ENCODE measurements at regions not wholly inside any gene's neighbourhood (a gene's known extent, or its start where the extent isn't known, plus 50 kb on each side); places are given as distances from the start of the nearest gene placed in this dataset.

DNA sequence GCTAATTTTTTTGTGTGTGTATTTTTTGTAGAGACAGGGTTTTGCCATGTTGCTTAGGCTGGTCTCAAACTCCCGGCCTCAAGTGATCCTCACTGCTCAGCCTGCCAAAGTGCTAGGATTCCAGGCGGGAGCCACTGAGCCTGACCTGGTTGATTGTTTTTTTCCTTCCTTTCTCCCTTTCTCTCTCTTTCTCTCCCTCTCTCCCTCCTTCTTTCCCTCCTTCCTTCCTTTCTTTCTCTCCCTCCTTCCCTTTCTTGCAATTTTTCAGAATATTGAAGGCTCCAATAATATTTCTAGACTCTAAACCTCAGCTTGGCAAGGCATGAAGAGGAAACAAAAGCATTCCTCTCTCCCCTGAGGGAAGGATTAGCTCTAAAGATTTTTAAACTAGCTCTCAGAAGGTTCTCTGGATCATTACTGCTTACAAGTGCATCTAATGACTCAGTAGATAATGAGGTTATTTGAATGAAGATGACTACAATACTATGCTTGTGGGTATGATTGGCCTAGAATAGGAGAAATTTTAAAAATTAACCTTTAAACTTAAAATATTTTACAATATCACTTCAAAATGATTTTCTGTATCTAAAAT is 68.5 kb upstream of the GADD45A start:
- DNase-seq (ENCODE audit: low read depth): no peak

DNA sequence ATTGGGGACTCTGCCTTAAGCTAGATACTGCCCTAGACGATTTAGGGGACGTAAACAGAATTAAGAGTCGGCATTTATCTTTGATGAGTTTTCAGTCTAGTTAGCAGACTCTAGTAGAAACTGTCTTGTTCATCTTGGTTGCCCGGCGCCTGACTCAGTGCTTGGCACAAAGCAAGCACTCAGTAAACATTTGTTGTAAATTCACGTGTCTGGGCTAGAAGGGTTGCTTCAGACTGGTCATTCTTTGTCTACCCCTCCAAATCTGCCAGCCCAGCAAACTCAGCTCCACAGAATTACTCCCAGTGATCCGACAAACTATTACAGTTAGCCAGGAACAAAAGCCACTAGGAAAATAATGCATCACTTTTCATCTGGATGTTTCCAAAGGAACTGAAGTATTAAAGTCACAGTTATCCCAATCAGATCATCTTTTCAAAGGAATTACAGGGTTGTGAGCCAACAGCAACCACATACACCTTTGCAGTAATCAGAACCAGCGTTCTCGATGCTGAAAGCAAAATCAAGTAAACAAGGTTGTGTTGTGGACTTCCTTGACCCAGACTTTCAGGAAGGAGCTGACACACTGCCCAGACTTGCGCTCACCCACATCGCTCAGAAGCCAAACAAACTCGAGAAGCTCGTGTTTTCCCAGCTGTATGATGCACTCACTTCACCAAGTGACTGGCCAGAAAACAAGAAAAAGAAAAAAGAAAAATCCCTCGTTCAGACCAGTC is 66.5 kb upstream of the GADD45A start:
- no peak for DNase-seq (ENCODE audit: low read depth)

DNA sequence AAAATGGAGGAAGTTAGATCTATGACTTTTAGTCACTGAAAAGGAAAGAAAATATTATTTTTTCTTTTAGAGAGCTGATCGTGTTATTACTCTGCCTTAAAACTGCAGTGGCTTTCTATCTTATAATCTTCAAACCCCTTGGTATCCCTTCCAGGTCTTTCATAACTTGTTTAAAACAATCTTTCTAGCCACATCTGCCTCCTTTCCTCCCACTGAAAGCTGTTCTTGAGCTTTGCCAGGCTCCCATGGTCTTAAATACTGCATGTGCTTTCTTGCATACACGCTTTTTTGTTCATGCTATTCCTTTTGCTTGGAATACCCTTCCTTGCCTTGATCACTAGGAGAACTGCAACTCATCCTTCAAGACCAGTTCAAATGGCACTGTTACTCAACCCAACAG is 65.9 kb upstream of the GADD45A start:
- DNase-seq (ENCODE audit: low read depth): no peak

DNA sequence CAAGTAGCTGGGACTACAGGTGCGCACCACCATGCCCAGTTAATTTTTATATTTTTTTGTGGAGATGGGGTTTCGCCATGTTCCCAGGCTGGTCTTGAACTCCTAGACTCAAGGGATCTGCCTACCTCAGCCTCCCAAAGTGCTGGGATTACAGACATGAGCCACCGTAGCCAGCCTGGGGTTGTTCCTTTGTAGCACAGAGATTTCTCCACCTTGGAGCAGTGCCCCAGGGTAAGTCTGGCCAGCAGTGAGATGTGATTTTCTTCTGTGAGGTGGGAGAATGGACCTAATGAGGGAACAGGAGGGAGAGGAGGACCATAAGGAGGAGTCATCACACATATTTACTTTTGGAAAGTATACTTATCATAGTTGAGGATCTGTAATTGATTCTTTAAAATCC is 61.1 kb upstream of the GADD45A start:
- DNase-seq (ENCODE audit: low read depth): no peak

- no peak for DNase-seq (ENCODE audit: low read depth)
These were observed 60.3 kb upstream of the GADD45A start for GRCh38 chr1:67624680-67625079.

GRCh38 chr1:67626090-67626860 is 58.7 kb upstream of the GADD45A start:
- DNase-seq (ENCODE audit: low read depth): no peak

DNA sequence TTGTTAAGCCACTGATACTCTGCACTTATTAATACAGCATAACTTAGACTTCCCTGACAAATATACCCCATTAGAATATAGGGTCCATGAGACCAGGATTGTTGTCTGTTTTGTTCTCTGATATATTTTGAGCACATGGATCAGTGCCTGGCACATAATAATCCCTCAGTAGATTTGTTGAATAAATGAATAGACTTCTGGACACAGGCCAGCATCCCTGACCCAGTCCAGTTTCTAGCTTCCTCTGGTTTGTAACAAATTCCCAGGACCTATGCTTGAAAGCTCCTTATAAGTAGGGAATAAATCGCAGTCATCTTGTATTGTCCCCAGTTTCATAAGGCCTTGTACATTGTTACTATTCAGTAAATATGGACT is 58.2 kb upstream of the GADD45A start:
- DNase-seq (ENCODE audit: low read depth): no peak

GRCh38 chr1:67627336-67627735 is 57.7 kb upstream of the GADD45A start:
- no peak for DNase-seq (ENCODE audit: low read depth)

- DNase-seq (ENCODE audit: low read depth): no peak
These were observed 57.1 kb upstream of the GADD45A start for GRCh38 chr1:67627906-67628305.

- no peak for DNase-seq (ENCODE audit: low read depth)
These were observed 55.5 kb upstream of the GADD45A start for GRCh38 chr1:67629370-67630075.

DNA sequence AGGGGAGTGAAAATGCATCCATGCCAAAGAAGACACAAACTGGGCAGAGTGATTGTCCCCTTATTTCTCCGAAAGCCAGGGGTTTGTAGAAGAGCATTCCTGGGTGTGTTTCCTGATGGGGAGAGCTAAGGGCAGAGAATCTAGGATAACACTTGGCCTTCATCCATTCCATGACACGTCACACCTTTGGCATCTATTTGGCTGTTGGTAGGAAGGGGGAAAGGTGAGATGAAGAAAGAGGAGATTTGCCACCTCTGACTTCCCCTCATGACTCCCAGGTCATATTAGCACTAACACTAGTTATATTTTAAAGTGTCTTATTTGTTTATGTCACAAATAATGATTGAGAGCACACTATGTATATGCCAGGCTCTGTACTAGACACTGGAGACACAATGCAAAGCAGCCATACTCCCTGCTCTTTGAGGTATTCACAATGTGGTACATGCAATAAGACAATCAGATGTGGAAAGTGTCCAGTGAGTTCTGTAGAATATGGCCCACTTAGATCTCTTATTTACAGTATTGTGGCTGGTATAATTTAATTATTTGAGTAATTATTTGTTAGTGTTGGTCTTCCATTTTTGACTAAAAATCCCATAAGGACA is 54.5 kb upstream of the GADD45A start:
- DNase-seq (ENCODE audit: low read depth): no peak

DNA sequence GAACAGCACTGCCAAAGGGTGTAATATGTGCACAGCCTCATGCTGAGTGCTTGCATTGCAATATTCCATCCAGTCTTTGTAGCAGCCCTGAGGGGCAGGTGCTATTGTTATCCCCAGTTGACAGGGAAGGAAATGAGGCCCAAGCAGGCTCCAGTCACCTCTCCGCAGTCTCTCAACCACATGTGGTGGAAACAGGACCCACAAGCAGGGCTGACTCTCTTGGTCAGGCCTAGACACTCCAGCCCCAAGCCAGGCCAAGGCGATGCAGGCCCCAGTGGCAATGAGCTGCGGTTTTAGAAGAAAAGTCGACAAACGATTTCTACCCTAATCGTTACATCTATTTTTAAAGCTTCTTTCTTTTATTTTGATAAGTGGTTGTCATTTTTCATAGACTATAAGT is 52.6 kb upstream of the GADD45A start:
- no peak for DNase-seq (ENCODE audit: low read depth)

- DNase-seq (ENCODE audit: low read depth): no peak
These were observed 52.0 kb upstream of the GADD45A start for GRCh38 chr1:67632811-67633655.

DNA sequence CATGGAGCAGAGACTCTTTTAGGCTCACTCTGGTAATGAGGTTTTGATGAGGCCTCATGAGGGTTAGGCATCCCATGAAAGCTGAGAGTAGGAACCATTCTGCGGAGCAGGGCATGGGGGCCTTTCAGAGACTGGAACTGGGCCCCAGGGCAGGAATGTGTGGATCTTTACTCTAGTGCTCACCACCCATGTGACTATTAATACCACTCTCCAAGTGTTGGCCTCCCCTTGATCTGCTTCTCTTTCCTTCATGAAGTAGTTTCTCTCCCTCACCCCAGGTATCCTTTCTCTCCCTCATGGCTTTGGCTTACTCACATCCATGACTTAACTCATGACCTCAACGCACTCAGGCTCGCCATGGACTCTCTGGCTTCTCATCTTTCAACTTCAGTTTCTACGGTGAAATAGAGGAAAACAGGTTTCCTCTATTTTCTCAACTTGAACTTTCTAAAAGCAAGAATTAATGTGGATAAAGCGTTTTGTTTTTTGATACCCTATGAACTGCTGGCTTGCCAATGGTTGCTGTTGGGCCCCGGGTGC is 50.5 kb upstream of the GADD45A start:
- no peak for DNase-seq (ENCODE audit: low read depth)

GRCh38 chr1:67635055-67635809 is 49.8 kb upstream of the GADD45A start:
- DNase-seq (ENCODE audit: low read depth): no peak
